A673 (cell line): ENCODE measurements at regions not wholly inside any gene's neighbourhood (a gene's known extent, or its start where the extent isn't known, plus 50 kb on each side); places are given as distances from the start of the nearest gene placed in this dataset.

Experiments used
- BruUV-seq: library from RNA; stranded (reverse); fragments of 400-500 nt; replicated peaks from 2 replicates; lab custom pipeline; 2021; lab: Mats Ljungman, UMichigan
- CTCF ChIA-PET: fragments of 300-600 bp; sonication (Branson Sonifier 250); formaldehyde crosslinking; loops from one replicate; lab custom pipeline; 2022; ENCODE audit warnings: antibody characterized with exemption; lab: Charles Lee
- POLR2A ChIA-PET: fragments of 300-600 bp; sonication (Branson Sonifier 250); formaldehyde crosslinking; loops from one replicate; lab custom pipeline; 2022; ENCODE audit warnings: antibody characterized with exemption; ENCODE audit not compliant: low non-redundant PET; lab: Charles Lee
- DNase-seq: peaks from one replicate; pipeline ENCODE4 v3.0.0-alpha.2; 2015; ENCODE audit warnings: low spot score
- H3K27ac ChIP-seq: fragments of 200-600 bp; sonication (generic); 2 replicates; pipeline ENCODE4 v1.5.1; 2016; ENCODE audit warnings: mixed run types, low read depth, mild to moderate bottlenecking, mixed read lengths, antibody characterized with exemption, low read length; ENCODE audit not compliant: poor library complexity, severe bottlenecking
- H3K27me3 ChIP-seq: fragments of 200-600 bp; sonication (generic); replicated peaks from 2 replicates; pipeline ENCODE4 v1.6.1; 2017; ENCODE audit warnings: mixed run types, low read depth, mild to moderate bottlenecking, mixed read lengths, antibody characterized with exemption, low read length; ENCODE audit not compliant: insufficient read depth, poor library complexity
- H3K36me3 ChIP-seq: fragments of 200-600 bp; sonication (generic); 2 replicates; pipeline ENCODE4 v1.6.1; 2016; ENCODE audit warnings: mixed run types, mild to moderate bottlenecking, mixed read lengths, antibody characterized with exemption, low read length; ENCODE audit not compliant: insufficient read depth, poor library complexity, severe bottlenecking
- H3K4me1 ChIP-seq: fragments of 200-600 bp; sonication (generic); 2 replicates; pipeline ENCODE4 v1.6.1; 2017; ENCODE audit warnings: mixed run types, mild to moderate bottlenecking, mixed read lengths, antibody characterized with exemption, low read length; ENCODE audit not compliant: insufficient read depth, poor library complexity, severe bottlenecking
- H3K4me3 ChIP-seq: fragments of 200-600 bp; sonication (generic); 2 replicates; pipeline ENCODE4 v1.5.1; 2016; ENCODE audit warnings: low read depth, mixed run types, mild to moderate bottlenecking, mixed read lengths, low read length; ENCODE audit not compliant: poor library complexity, severe bottlenecking
- H3K9me3 ChIP-seq: fragments of 200-600 bp; sonication (generic); 2 replicates; pipeline ENCODE4 v1.6.1; 2016; ENCODE audit warnings: mixed run types, low read depth, mild to moderate bottlenecking, mixed read lengths, antibody characterized with exemption, low read length; ENCODE audit not compliant: poor library complexity, severe bottlenecking
- EZH2 ChIP-seq: fragments of 200-600 bp; sonication (generic); IDR thresholded peaks from 2 replicates; pipeline ENCODE4 v1.6.1; 2017; ENCODE audit warnings: borderline replicate concordance, low read depth, mild to moderate bottlenecking, mixed read lengths, antibody characterized with exemption, low read length; ENCODE audit not compliant: poor library complexity, severe bottlenecking
- intact Hi-C: fragments of 100-400 bp; cut with micrococcal nuclease; formaldehyde crosslinking; loops from one replicate; pipeline ENCODE4 v1.10.0; 2022; ENCODE audit not compliant: unreplicated experiment
- TF ChIP-seq, protein P1 (sequence below): fragments of 300-800, 200-600 bp; sonication (generic); conservative IDR thresholded peaks from 2 replicates; pipeline ENCODE4 v1.5.1; 2017; ENCODE audit warnings: low read depth, mild to moderate bottlenecking, antibody characterized with exemption, low read length, moderate library complexity, mixed read lengths

DNA sequence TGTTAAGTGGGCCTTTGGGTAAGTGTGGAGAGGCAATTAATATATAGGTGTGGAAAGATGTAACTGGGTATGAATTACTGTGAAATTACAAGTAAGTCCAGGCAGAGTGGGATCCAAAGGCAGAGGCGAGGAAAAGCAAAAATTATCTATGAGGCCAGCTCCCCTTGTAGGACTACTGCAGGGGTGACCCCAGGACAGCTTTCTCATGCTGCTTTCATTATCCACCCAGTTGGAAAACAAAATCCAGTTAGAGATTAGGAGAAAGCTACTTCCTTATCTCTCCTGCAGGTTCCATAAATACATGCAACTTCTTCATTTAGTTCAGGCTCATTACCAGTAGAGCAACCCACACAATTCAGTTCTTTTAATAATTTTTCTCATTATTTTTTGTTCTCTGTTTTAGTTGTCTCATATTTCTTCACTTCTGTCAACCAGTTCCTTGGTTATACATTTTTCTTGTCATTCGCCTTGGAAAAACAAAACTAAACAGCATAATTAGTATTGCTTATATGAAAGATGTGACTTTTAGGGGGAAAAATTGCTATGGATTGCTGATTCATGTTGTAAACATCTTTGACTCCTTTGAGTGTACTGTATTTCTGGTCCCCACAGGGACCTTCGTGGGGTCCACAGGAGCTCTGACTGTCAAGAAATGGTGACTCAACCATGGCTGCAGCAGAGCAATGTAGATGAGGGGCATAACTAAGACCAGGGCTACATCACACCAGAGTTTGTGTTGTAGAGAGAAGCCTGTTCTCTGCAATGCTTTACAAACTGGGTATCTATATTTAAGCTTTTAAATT lies 110.4 kb upstream of the PARD3B start:
- H3K27me3 ChIP-seq, result no peaks in the 10 kb centered on the region
- H3K36me3 ChIP-seq, result no peaks in the 10 kb centered on the region
- intact Hi-C loops, result no loop called here
- no peak overlapping the region for H3K27ac ChIP-seq
- no TSS peak for BruUV-seq
- no peaks in the 10 kb centered on the region for H3K4me1 ChIP-seq
- no peak overlapping the region for H3K4me3 ChIP-seq
- POLR2A ChIA-PET, result no interaction called here
- DNase-seq, result no peak
- CTCF ChIA-PET, result interaction anchor here (0.6 kb wide), 1 partner anchor 9 kb away, joined by 3 read pairs; no protein-coding TSS in a partner anchor
- TF ChIP-seq, protein P1, sequence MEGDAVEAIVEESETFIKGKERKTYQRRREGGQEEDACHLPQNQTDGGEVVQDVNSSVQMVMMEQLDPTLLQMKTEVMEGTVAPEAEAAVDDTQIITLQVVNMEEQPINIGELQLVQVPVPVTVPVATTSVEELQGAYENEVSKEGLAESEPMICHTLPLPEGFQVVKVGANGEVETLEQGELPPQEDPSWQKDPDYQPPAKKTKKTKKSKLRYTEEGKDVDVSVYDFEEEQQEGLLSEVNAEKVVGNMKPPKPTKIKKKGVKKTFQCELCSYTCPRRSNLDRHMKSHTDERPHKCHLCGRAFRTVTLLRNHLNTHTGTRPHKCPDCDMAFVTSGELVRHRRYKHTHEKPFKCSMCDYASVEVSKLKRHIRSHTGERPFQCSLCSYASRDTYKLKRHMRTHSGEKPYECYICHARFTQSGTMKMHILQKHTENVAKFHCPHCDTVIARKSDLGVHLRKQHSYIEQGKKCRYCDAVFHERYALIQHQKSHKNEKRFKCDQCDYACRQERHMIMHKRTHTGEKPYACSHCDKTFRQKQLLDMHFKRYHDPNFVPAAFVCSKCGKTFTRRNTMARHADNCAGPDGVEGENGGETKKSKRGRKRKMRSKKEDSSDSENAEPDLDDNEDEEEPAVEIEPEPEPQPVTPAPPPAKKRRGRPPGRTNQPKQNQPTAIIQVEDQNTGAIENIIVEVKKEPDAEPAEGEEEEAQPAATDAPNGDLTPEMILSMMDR, result no peak
- no peak for TF ChIP-seq EZH2
- H3K9me3 ChIP-seq, result peaks cover 7% of the 10 kb centered on the region

DNA sequence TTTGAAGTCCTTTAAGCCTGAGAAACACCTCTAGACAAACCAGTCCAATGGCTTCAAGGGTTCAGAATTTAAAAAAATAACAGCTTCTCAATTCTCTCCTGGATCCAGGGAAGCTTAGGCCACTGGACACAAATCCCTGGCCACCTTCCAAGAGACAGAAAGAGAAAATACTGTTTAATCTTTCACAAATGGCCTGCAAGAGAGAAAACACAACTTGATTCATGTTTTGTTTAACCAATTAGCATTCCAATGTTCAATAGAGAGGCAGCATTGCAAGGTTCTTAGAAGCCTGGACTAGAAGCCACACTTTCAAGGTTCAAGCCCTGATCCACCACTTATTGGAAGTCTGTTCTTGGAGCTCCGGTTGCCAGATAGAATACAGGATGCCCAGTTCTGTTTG lies 109.0 kb upstream of the PARD3B start:
- no TSS peak for BruUV-seq
- H3K4me1 ChIP-seq, result no peaks in the 10 kb centered on the region
- TF ChIP-seq, protein P1, result no peak
- TF ChIP-seq EZH2, result no peak
- H3K36me3 ChIP-seq, result no peaks in the 10 kb centered on the region
- intact Hi-C loops, result no loop called here
- H3K9me3 ChIP-seq, result peaks cover 7% of the 10 kb centered on the region
- no peaks in the 10 kb centered on the region for H3K27me3 ChIP-seq
- H3K27ac ChIP-seq, result no peak overlapping the region
- no peak overlapping the region for H3K4me3 ChIP-seq
- ChIA-PET CTCF (no interaction called here), POLR2A (no interaction called here)
- no peak for DNase-seq

DNA sequence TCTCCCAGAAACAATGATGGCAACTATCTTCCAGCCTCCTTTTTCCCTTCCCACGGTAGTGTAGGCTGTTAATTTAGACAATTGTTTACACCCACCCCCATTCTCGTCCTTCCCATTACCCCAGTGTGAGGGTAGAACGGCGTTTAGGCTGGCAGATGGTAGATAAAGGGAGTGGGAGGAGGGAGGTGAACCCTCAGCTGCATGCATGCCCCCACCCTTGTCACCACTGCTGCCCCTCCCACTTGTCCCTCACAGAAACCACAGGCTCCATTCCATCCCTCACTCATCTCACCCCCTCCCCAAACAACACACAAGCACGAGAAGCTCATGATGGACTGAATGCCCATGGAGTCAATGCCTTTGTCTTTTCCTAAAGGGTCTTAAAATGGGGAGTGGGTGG lies 107.9 kb upstream of the PARD3B start:
- BruUV-seq, result no TSS peak
- no peak overlapping the region for H3K27ac ChIP-seq
- intact Hi-C loops, result no loop called here
- POLR2A ChIA-PET, result no interaction called here
- no peaks in the 10 kb centered on the region for H3K4me1 ChIP-seq
- no peaks in the 10 kb centered on the region for H3K27me3 ChIP-seq
- TF ChIP-seq, protein P1, result no peak
- TF ChIP-seq EZH2, result no peak
- no peak for DNase-seq
- no peak overlapping the region for H3K4me3 ChIP-seq
- CTCF ChIA-PET, result no interaction called here
- H3K9me3 ChIP-seq, result peaks cover 3% of the 10 kb centered on the region
- no peaks in the 10 kb centered on the region for H3K36me3 ChIP-seq
